A673 (cell line): ENCODE measurements at regions not wholly inside any gene's neighbourhood (a gene's known extent, or its start where the extent isn't known, plus 50 kb on each side); places are given as distances from the start of the nearest gene placed in this dataset.

Source experiments
- CTCF ChIP-seq: fragments of 300-800, 200-600 bp; sonication (generic); conservative IDR thresholded peaks from 2 replicates; pipeline ENCODE4 v1.5.1; 2017; ENCODE audit warnings: low read depth, mild to moderate bottlenecking, antibody characterized with exemption, low read length, moderate library complexity, mixed read lengths
- EZH2 ChIP-seq: fragments of 200-600 bp; sonication (generic); IDR thresholded peaks from 2 replicates; pipeline ENCODE4 v1.6.1; 2017; ENCODE audit warnings: borderline replicate concordance, low read depth, mild to moderate bottlenecking, mixed read lengths, antibody characterized with exemption, low read length; ENCODE audit not compliant: poor library complexity, severe bottlenecking

- TF ChIP-seq CTCF (no peak), EZH2 (no peak)
Measured at GRCh38 chr6:71028877-71029252, 72.0 kb upstream of the B3GAT2 start.
